ENCODE measurements at regions not wholly inside any gene's neighbourhood (a gene's known extent, or its start where the extent isn't known, plus 50 kb on each side); places are given as distances from the start of the nearest gene placed in this dataset.

- no peak for TF ChIP-seq CTCF (IDR thresholded peaks at IDR 0.05 in 2 of 3, conservative IDR thresholded peaks at IDR 0.05 in 1 of 3; ENCODE audit: borderline replicate concordance in 1 of 3, insufficient read depth in 1 of 3, low read depth in 2 of 3, low read length in 2 of 3)
- no peak for TF ChIP-seq POLR2A (IDR thresholded peaks at IDR 0.05; ENCODE audit: borderline replicate concordance, extremely low read depth, insufficient read depth, insufficient read length)
- no peak for TF ChIP-seq CEBPB (IDR thresholded peaks at IDR 0.05; ENCODE audit: low read depth)
- no peak for TF ChIP-seq FOSL1 (IDR thresholded peaks at IDR 0.05; ENCODE audit: low read depth)
- TF ChIP-seq POLR2AphosphoS5 (IDR thresholded peaks at IDR 0.05; ENCODE audit: low read depth, low read length) = no peak
Observed at GRCh38 chr18:51355841-51356240, 158.4 kb upstream of the MEX3C start.

Data from HCT116 (cell line).